ENCODE measurements at regions not wholly inside any gene's neighbourhood (a gene's known extent, or its start where the extent isn't known, plus 50 kb on each side); places are given as distances from the start of the nearest gene placed in this dataset.

DNA sequence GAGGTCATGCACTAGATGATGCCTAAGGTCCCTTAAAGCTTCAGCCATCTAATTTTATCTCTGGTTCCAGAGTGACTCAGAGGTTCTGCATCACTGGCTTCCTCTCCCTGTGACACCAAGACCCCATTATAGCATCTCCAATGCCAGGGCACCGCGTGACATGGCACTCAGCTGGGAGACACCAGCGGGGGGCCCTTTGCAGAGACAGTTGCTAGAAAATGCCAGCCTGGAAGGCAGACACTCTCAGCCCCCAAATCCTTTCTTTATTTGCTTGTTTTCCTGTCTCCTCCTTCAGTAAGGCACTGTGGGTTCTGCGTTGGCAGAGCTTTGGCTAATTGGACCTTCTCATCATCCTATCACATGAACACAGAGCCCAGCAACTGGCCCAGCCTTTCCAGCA, 123.5 kb upstream of the VRK1 start:
- TF ChIP-seq FOXP2 (optimal IDR thresholded peaks at IDR 0.05; ENCODE audit: control extremely low read depth, extremely low read length, insufficient read depth) = no peak
- TF ChIP-seq POLR2AphosphoS5 (IDR thresholded peaks at IDR 0.05; ENCODE audit: borderline replicate concordance, low read depth, low read length) = no peak
